ENCODE measurements at regions not wholly inside any gene's neighbourhood (a gene's known extent, or its start where the extent isn't known, plus 50 kb on each side); places are given as distances from the start of the nearest gene placed in this dataset.
"Not testable (repeated sequence)": the region's sequence is repeated elsewhere in the genome, so short reads cannot be mapped to it uniquely, and the experiment has no call there.

- DNase-seq = no peak
Observed at GRCh38 chr5:57069115-57069835, 104.6 kb upstream of the GPBP1 start.

- no peak for DNase-seq
Observed at GRCh38 chr5:57072218-57072892, 101.5 kb upstream of the GPBP1 start.

- no peak for DNase-seq
Observed at GRCh38 chr5:57082441-57083067, 91.3 kb upstream of the GPBP1 start.

GRCh38 chr5:57085306-57086081 is 88.4 kb upstream of the GPBP1 start:
- no peak for DNase-seq

- DNase-seq = not testable (repeated sequence)
Observed at GRCh38 chr5:57087947-57088346, 85.9 kb upstream of the GPBP1 start.

- no peak for DNase-seq
Observed at GRCh38 chr5:57094753-57095683, 78.8 kb upstream of the GPBP1 start.

- DNase-seq = no peak
Observed at GRCh38 chr5:57097526-57097925, 76.3 kb upstream of the GPBP1 start.

- no peak for DNase-seq
Observed at GRCh38 chr5:57102189-57102904, 71.5 kb upstream of the GPBP1 start.

- DNase-seq = no peak
Observed at GRCh38 chr5:57102905-57103255, 71.0 kb upstream of the GPBP1 start.

- no peak for DNase-seq
Observed at GRCh38 chr5:57103317-57103907, 70.4 kb upstream of the GPBP1 start.

- DNase-seq = no peak
Observed at GRCh38 chr5:57106661-57107060, 67.2 kb upstream of the GPBP1 start.

GRCh38 chr5:57111993-57112392 is 61.9 kb upstream of the GPBP1 start:
- DNase-seq = no peak

GRCh38 chr5:57113481-57113880 is 60.4 kb upstream of the GPBP1 start:
- no peak for DNase-seq

- peak; percentile 56 to 62 for DNase-seq
Observed at GRCh38 chr5:57117596-57117995, 56.3 kb upstream of the GPBP1 start.

GRCh38 chr5:57119031-57119430 is 54.8 kb upstream of the GPBP1 start:
- no peak for DNase-seq

GRCh38 chr5:57124014-57124413 is 49.8 kb upstream of the GPBP1 start:
- DNase-seq = no peak

All from activated CD4-positive, alpha-beta T cell treated with anti-CD3 and anti-CD28 coated beads for 4 hours (primary cell).